ENCODE measurements at regions not wholly inside any gene's neighbourhood (a gene's known extent, or its start where the extent isn't known, plus 50 kb on each side); places are given as distances from the start of the nearest gene placed in this dataset.

DNA sequence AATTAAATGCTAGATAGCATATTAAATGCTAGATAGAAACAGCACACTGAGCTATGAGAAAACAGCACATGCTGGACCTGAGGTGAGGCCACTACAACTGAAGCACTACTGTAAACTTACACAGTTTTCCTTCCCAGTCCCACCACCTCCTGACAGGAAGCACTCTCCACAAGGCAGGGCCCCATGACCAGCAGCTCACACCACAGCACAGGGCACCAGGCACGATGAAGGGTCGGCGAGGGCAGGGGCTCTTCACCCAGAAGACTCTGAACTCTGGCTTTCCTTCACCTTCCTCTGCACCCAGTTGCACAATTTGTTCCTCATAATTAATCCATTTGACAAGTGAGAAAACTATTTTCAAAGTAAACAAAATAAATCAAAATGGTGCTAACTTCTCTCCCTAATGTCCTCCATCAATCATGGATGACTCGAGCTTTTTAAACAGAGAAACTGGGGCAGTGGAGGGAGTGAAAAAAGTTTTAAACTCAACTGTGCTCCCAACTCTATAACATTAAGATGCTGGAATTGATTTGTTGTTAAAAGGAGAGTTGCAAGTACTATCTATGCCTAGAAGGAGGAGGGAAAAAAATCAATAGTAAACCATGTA is 568.7 kb downstream of the UQCRFS1 start:
- TF ChIP-seq POLR2A (IDR thresholded peaks at IDR 0.05; ENCODE audit: extremely low read depth, insufficient read length): no peak
- no peak for TF ChIP-seq CTCF (IDR thresholded peaks at IDR 0.05; ENCODE audit: low read depth, low read length)
